HCT116 (cell line): ENCODE measurements at regions not wholly inside any gene's neighbourhood (a gene's known extent, or its start where the extent isn't known, plus 50 kb on each side); places are given as distances from the start of the nearest gene placed in this dataset.

Experiments used
- ATAC-seq: fragments of 200-7000 bp; cut with Tn5 transposase; 2 replicates; pipeline ENCODE4 v1.9.1; 2020; ENCODE audit warnings: mild to moderate bottlenecking, moderate library complexity
- BruUV-seq: library from RNA; stranded (reverse); fragments of 400-500 nt; replicated peaks from 2 replicates; lab custom pipeline; 2021; lab: Mats Ljungman, UMichigan
- CTCF ChIA-PET: fragments of 300-600 bp; sonication (Branson Sonifier 250); formaldehyde crosslinking; loops from one replicate; lab custom pipeline; 2021; ENCODE audit warnings: antibody characterized with exemption; lab: Charles Lee
- POLR2A ChIA-PET: fragments of 300-600, 350-600 bp; sonication (Branson Sonifier 250); formaldehyde crosslinking; loops from one replicate; lab custom pipeline; 2021; ENCODE audit warnings: antibody characterized with exemption; lab: Charles Lee
- RAD21 ChIA-PET, 2 experiments: fragments of 300-600 bp; sonication (Branson Sonifier 250); formaldehyde crosslinking; loops; one replicate each; lab custom pipeline; 2023; ENCODE audit warnings: low total read pairs in 2 of 2; ENCODE audit not compliant: uncharacterized antibody in 2 of 2, unreplicated experiment in 2 of 2, low non-redundant PET in 1 of 2; lab: Charles Lee
- DNase-seq: peaks from one replicate; pipeline ENCODE4 v3.0.0-alpha.2; 2010; ENCODE audit warnings: low read depth, low spot score
- H2AFZ ChIP-seq: fragments of 200-600 bp; shearing (Covaris generic), sonication (generic); 2 replicates; pipeline ENCODE4 v1.6.1; 2017; ENCODE audit warnings: low read depth, mixed run types, mixed read lengths, antibody characterized with exemption, low read length; ENCODE audit not compliant: poor library complexity, severe bottlenecking
- H3K27ac ChIP-seq: 2 replicates; pipeline ENCODE4 v1.5.1; 2012; ENCODE audit warnings: low read depth, low read length
- H3K27me3 ChIP-seq: fragments of 200-600 bp; sonication (generic); 2 replicates; pipeline ENCODE4 v1.6.1; 2016; ENCODE audit warnings: mixed run types, low read length, mixed read lengths; ENCODE audit not compliant: insufficient read depth
- H3K36me3 ChIP-seq, 2 experiments: fragments of 200-500 bp in 1 of 2; fragments of 200-600 bp in 1 of 2; sonication (Bioruptor generic) in 1 of 2; sonication (generic) in 1 of 2; 2 replicates each; pipeline versions ENCODE4 v1.5.1 to v1.6.1; 2014 to 2016; ENCODE audit warnings: low read length in 2 of 2, inconsistent platforms in 1 of 2, mixed read lengths in 1 of 2, mixed run types in 1 of 2; ENCODE audit not compliant: insufficient read depth in 2 of 2, control insufficient read depth in 1 of 2
- H3K4me1 ChIP-seq, 2 experiments: fragments of 200-600 bp in 1 of 2; sonication (generic) in 1 of 2; 2 replicates each; pipeline versions ENCODE4 v1.5.1 to v1.6.1; 2012 to 2017; ENCODE audit warnings: low read length in 2 of 2, inconsistent platforms in 1 of 2, mild to moderate bottlenecking in 1 of 2, mixed read lengths in 1 of 2, mixed run types in 1 of 2, moderate library complexity in 1 of 2; ENCODE audit not compliant: insufficient read depth in 2 of 2, control insufficient read depth in 1 of 2
- H3K4me2 ChIP-seq: fragments of 200-600 bp; sonication (generic); 2 replicates; pipeline ENCODE4 v1.6.1; 2017; ENCODE audit warnings: mixed run types, low read length, mixed read lengths
- H3K4me3 ChIP-seq, 2 experiments: fragments of 200-600 bp in 1 of 2; sonication (generic) in 1 of 2; replicated peaks in 1 of 2; 2 replicates each; pipeline ENCODE4 v1.5.1; 2011 to 2016; ENCODE audit warnings: low read length in 2 of 2, control low read depth in 1 of 2, low read depth in 1 of 2, mild to moderate bottlenecking in 1 of 2, mixed read lengths in 1 of 2, mixed run types in 1 of 2
- H3K79me2 ChIP-seq: fragments of 200-600 bp; sonication (generic); 2 replicates; pipeline ENCODE4 v1.6.1; 2017; ENCODE audit warnings: mild to moderate bottlenecking, mixed run types, low read length, moderate library complexity, mixed read lengths; ENCODE audit not compliant: insufficient read depth
- H3K9ac ChIP-seq: fragments of 200-600 bp; sonication (generic); 2 replicates; pipeline ENCODE4 v1.6.1; 2016; ENCODE audit warnings: low read length, mixed read lengths
- H3K9me2 ChIP-seq: fragments of 200-600 bp; sonication (generic), shearing (Covaris generic); 2 replicates; pipeline ENCODE4 v1.6.1; 2017; ENCODE audit warnings: mixed run types, mild to moderate bottlenecking, moderate library complexity; ENCODE audit not compliant: insufficient read depth
- H3K9me3 ChIP-seq, 2 experiments: fragments of 200-500 bp in 1 of 2; fragments of 200-600 bp in 1 of 2; sonication (Bioruptor generic) in 1 of 2; sonication (generic) in 1 of 2; 2 replicates each; pipeline ENCODE4 v1.6.1; 2014 to 2017; ENCODE audit warnings: low read length in 2 of 2, mixed read lengths in 2 of 2, inconsistent platforms in 1 of 2, low read depth in 1 of 2, mild to moderate bottlenecking in 1 of 2, mixed run types in 1 of 2, moderate library complexity in 1 of 2; ENCODE audit not compliant: control insufficient read depth in 1 of 2, insufficient read depth in 1 of 2
- H4K20me1 ChIP-seq: fragments of 200-600 bp; sonication (generic), shearing (Covaris generic); 2 replicates; pipeline ENCODE4 v1.6.1; 2017; ENCODE audit warnings: mixed run types, mild to moderate bottlenecking, moderate library complexity; ENCODE audit not compliant: insufficient read depth
- ATF3 ChIP-seq: IDR thresholded peaks from 2 replicates; pipeline ENCODE4 v1.6.1; 2012
- CBX3 ChIP-seq: IDR thresholded peaks from 2 replicates; pipeline ENCODE4 v1.6.1; 2012; ENCODE audit warnings: low read depth
- EZH2 ChIP-seq: fragments of 200-600 bp; sonication (generic); IDR thresholded peaks from 2 replicates; pipeline ENCODE4 v1.6.1; 2017; ENCODE audit warnings: antibody characterized with exemption, mixed run types
- FOSL1 ChIP-seq: IDR thresholded peaks from 2 replicates; pipeline ENCODE4 v1.6.1; 2012; ENCODE audit warnings: low read depth
- MAX ChIP-seq: IDR thresholded peaks from 2 replicates; pipeline ENCODE4 v1.6.1; 2012
- POLR2A ChIP-seq: IDR thresholded peaks from 2 replicates; pipeline ENCODE4 v1.7.0; 2011; ENCODE audit warnings: borderline replicate concordance; ENCODE audit not compliant: insufficient read depth, insufficient read length; ENCODE audit errors: extremely low read depth
- POLR2AphosphoS5 ChIP-seq: IDR thresholded peaks from 2 replicates; pipeline ENCODE4 v1.6.1; 2011; ENCODE audit warnings: mild to moderate bottlenecking, low read depth, low read length, moderate library complexity
- SP1 ChIP-seq: IDR thresholded peaks from 2 replicates; pipeline ENCODE4 v1.6.1; 2012; ENCODE audit warnings: low read depth
- TCF7L2 ChIP-seq: IDR thresholded peaks from 2 replicates; pipeline ENCODE4 v1.7.0; 2011; ENCODE audit warnings: borderline replicate concordance, inconsistent platforms; ENCODE audit not compliant: insufficient read depth, insufficient read length; ENCODE audit errors: extremely low read depth
- ZBTB33 ChIP-seq: IDR thresholded peaks from 2 replicates; pipeline ENCODE4 v1.6.1; 2011; ENCODE audit warnings: mild to moderate bottlenecking, low read length, moderate library complexity; ENCODE audit not compliant: insufficient replicate concordance; ENCODE audit errors: extremely low read depth
- ZNF274 ChIP-seq: fragments of 200-500 bp; sonication (Bioruptor generic); IDR thresholded peaks from 2 replicates; pipeline ENCODE4 v1.6.1; 2014; ENCODE audit warnings: mild to moderate bottlenecking, low read depth, low read length, inconsistent platforms
- intact Hi-C: fragments of 100-400 bp; cut with micrococcal nuclease; formaldehyde crosslinking; loops from 2 replicates; pipeline ENCODE4 v1.10.0; 2022
- TF ChIP-seq, protein P1 (sequence below), 3 experiments: fragments of 200-600 bp in 1 of 3; sonication (generic) in 1 of 3; IDR thresholded peaks in 2 of 3; conservative IDR thresholded peaks in 1 of 3; 2 replicates each; pipeline ENCODE4 v1.5.1; 2012 to 2017; ENCODE audit warnings: low read depth in 2 of 3, low read length in 2 of 3, antibody characterized with exemption in 1 of 3, borderline replicate concordance in 1 of 3, control low read depth in 1 of 3, mild to moderate bottlenecking in 1 of 3, mixed read lengths in 1 of 3, mixed run types in 1 of 3, moderate library complexity in 1 of 3; ENCODE audit not compliant: insufficient read depth in 1 of 3
- TF ChIP-seq, protein P2 (sequence below): IDR thresholded peaks from 2 replicates; pipeline ENCODE4 v1.6.1; 2012; ENCODE audit warnings: low read depth

GRCh38 chr11:101336155-101336554 lies 206.5 kb upstream of the PGR start:
- H4K20me1 ChIP-seq: no peaks in the 10 kb centered on the region
- H3K27ac ChIP-seq: no peak overlapping the region
- intact Hi-C loops: no loop called here
- H3K27me3 ChIP-seq: 0 out of 2 replicates have a peak, but pooled peaks cover 7% of the 10 kb centered on the region
- no TSS peak for BruUV-seq
- H2AFZ ChIP-seq: no peak overlapping the region
- no peak overlapping the region for H3K9ac ChIP-seq
- ChIA-PET POLR2A (no interaction called here), CTCF (no interaction called here), RAD21 (no interaction called here)
- TF ChIP-seq EZH2 (no peak), ZBTB33 (no peak), ZNF274 (no peak), ATF3 (no peak), POLR2A (no peak), CBX3 (no peak), MAX (no peak), FOSL1 (no peak), SP1 (no peak), TCF7L2 (no peak), POLR2AphosphoS5 (no peak)
- TF ChIP-seq, protein P1, sequence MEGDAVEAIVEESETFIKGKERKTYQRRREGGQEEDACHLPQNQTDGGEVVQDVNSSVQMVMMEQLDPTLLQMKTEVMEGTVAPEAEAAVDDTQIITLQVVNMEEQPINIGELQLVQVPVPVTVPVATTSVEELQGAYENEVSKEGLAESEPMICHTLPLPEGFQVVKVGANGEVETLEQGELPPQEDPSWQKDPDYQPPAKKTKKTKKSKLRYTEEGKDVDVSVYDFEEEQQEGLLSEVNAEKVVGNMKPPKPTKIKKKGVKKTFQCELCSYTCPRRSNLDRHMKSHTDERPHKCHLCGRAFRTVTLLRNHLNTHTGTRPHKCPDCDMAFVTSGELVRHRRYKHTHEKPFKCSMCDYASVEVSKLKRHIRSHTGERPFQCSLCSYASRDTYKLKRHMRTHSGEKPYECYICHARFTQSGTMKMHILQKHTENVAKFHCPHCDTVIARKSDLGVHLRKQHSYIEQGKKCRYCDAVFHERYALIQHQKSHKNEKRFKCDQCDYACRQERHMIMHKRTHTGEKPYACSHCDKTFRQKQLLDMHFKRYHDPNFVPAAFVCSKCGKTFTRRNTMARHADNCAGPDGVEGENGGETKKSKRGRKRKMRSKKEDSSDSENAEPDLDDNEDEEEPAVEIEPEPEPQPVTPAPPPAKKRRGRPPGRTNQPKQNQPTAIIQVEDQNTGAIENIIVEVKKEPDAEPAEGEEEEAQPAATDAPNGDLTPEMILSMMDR (IDR thresholded peaks at IDR 0.05 in 2 of 3, conservative IDR thresholded peaks at IDR 0.05 in 1 of 3; ENCODE audit: borderline replicate concordance in 1 of 3, insufficient read depth in 1 of 3, low read depth in 2 of 3, low read length in 2 of 3): no peak
- TF ChIP-seq, protein P2, sequence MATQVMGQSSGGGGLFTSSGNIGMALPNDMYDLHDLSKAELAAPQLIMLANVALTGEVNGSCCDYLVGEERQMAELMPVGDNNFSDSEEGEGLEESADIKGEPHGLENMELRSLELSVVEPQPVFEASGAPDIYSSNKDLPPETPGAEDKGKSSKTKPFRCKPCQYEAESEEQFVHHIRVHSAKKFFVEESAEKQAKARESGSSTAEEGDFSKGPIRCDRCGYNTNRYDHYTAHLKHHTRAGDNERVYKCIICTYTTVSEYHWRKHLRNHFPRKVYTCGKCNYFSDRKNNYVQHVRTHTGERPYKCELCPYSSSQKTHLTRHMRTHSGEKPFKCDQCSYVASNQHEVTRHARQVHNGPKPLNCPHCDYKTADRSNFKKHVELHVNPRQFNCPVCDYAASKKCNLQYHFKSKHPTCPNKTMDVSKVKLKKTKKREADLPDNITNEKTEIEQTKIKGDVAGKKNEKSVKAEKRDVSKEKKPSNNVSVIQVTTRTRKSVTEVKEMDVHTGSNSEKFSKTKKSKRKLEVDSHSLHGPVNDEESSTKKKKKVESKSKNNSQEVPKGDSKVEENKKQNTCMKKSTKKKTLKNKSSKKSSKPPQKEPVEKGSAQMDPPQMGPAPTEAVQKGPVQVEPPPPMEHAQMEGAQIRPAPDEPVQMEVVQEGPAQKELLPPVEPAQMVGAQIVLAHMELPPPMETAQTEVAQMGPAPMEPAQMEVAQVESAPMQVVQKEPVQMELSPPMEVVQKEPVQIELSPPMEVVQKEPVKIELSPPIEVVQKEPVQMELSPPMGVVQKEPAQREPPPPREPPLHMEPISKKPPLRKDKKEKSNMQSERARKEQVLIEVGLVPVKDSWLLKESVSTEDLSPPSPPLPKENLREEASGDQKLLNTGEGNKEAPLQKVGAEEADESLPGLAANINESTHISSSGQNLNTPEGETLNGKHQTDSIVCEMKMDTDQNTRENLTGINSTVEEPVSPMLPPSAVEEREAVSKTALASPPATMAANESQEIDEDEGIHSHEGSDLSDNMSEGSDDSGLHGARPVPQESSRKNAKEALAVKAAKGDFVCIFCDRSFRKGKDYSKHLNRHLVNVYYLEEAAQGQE: no peak
- DNase-seq (no peak), ATAC-seq (no peak)
- no peaks in the 10 kb centered on the region for H3K36me3 ChIP-seq
- no peaks in the 10 kb centered on the region for H3K4me1 ChIP-seq
- no peak overlapping the region for H3K4me3 ChIP-seq
- no peaks in the 10 kb centered on the region for H3K79me2 ChIP-seq
- no peak overlapping the region for H3K4me2 ChIP-seq
- no peaks in the 10 kb centered on the region for H3K9me2 ChIP-seq
- H3K9me3 ChIP-seq: no peaks in the 10 kb centered on the region
